ENCODE measurements at regions not wholly inside any gene's neighbourhood (a gene's known extent, or its start where the extent isn't known, plus 50 kb on each side); places are given as distances from the start of the nearest gene placed in this dataset.

GRCh38 chr5:118637947-118638670 is 350.2 kb downstream of the DTWD2 start (continued):
- TF ChIP-seq E2F4 (IDR thresholded peaks at IDR 0.05; ENCODE audit: low read depth, low read length), result no peak
- TF ChIP-seq PAX8 (IDR thresholded peaks at IDR 0.05), result no peak
- TF ChIP-seq NR2F1 (conservative IDR thresholded peaks at IDR 0.05), result no peak
- TF ChIP-seq MYC (IDR thresholded peaks at IDR 0.05; ENCODE audit: insufficient read depth, insufficient read length, insufficient replicate concordance, low read length, severe bottlenecking), result no peak
- TF ChIP-seq CHD4 (IDR thresholded peaks at IDR 0.05), result no peak
- TF ChIP-seq NFYA (IDR thresholded peaks at IDR 0.05; ENCODE audit: borderline replicate concordance, low read depth, low read length), result no peak

GRCh38 chr5:118628660-118629354 is 359.5 kb downstream of the DTWD2 start:
- ChIA-PET POLR2A (no interaction called here), SMC1A (ENCODE audit: uncharacterized antibody, unreplicated experiment) (interaction anchor here (1.4 kb wide), 1 partner anchor 10 kb away, joined by 3 read pairs; no protein-coding TSS in a partner anchor), CTCF (interaction anchor here (0.7 kb wide), 1 partner anchor 10 kb away, joined by 3 read pairs; no protein-coding TSS in a partner anchor), RAD21 (ENCODE audit: unreplicated experiment) (no interaction called here)
- Histone ChIP-seq H3K27me3 (replicated peaks in 1 of 2; ENCODE audit: control insufficient read depth in 2 of 2, insufficient read depth in 2 of 2, low read length in 1 of 2) (no peaks in the 10 kb centered on the region), H3K36me3 (ENCODE audit: control insufficient read depth in 2 of 2, insufficient read depth in 2 of 2, low read length in 1 of 2) (no peaks in the 10 kb centered on the region), H3K9me3 (replicated peaks; ENCODE audit: control insufficient read depth, insufficient read depth, low read length) (no peaks in the 10 kb centered on the region), H3K4me1 (ENCODE audit: control insufficient read depth, insufficient read depth, low read length) (no peaks in the 10 kb centered on the region), H3K4me3 (no peak overlapping the region), H4K20me1 (ENCODE audit: control insufficient read depth, insufficient read depth) (no peaks in the 10 kb centered on the region), H3K9ac (ENCODE audit: control insufficient read depth, insufficient read depth, low read length) (no peak overlapping the region), H3K4me2 (ENCODE audit: control insufficient read depth, insufficient read depth) (no peak overlapping the region), H3K79me2 (ENCODE audit: control insufficient read depth, insufficient read depth, low read length) (no peaks in the 10 kb centered on the region), H2AFZ (ENCODE audit: control insufficient read depth, low read depth, low read length) (no peak overlapping the region), H3K27ac (ENCODE audit: control insufficient read depth, insufficient read depth) (no peak overlapping the region)
- in situ Hi-C loops (cut with MboI) (no loop called here), intact Hi-C loops (cut with micrococcal nuclease; ENCODE audit: unreplicated experiment) (no loop called here)
- no peak for FAIRE-seq
- 13% methylated on average over 4 of the region's 4 CpGs for WGBS (ENCODE audit: insufficient coverage, insufficient replicate concordance, low lambda C conversion rate, missing lambda C conversion rate)
- DNase-seq (ENCODE audit: low read depth, low spot score), result no peak
- ATAC-seq, result no peak; the same call in 2 of the 3 replicates
- BruUV-seq (replicated peaks), result no TSS peak
- no peak for TF ChIP-seq MLLT1 (IDR thresholded peaks at IDR 0.05)
- TF ChIP-seq EED (IDR thresholded peaks at IDR 0.05; ENCODE audit: low read depth), result no peak
- TF ChIP-seq SIN3A (IDR thresholded peaks at IDR 0.05; ENCODE audit: low read depth, low read length), result no peak
- TF ChIP-seq IKZF1 (conservative IDR thresholded peaks at IDR 0.05), result no peak
- TF ChIP-seq GABPA (IDR thresholded peaks at IDR 0.05; ENCODE audit: low read depth), result no peak
- TF ChIP-seq CBX3 (IDR thresholded peaks at IDR 0.05; ENCODE audit: borderline replicate concordance, low read depth), result no peak
- no peak for TF ChIP-seq ZSCAN29 (IDR thresholded peaks at IDR 0.05)
- no peak for TF ChIP-seq JUNB (IDR thresholded peaks at IDR 0.05)
- TF ChIP-seq HDAC6 (IDR thresholded peaks at IDR 0.05; ENCODE audit: unreplicated experiment), result no peak
- no peak for TF ChIP-seq CREB1 (IDR thresholded peaks at IDR 0.05; ENCODE audit: low read depth)
- no peak for TF ChIP-seq E2F8 (IDR thresholded peaks at IDR 0.05; ENCODE audit: low read depth, partially characterized antibody)

Measured in GM12878 (cell line).